GM10266 (cell line): ENCODE measurements at regions not wholly inside any gene's neighbourhood (a gene's known extent, or its start where the extent isn't known, plus 50 kb on each side); places are given as distances from the start of the nearest gene placed in this dataset.

ENCODE experiments used
- DNase-seq: peaks from one replicate; pipeline ENCODE4 v3.0.0; 2012; ENCODE audit errors: extremely low spot score
- CTCF ChIP-seq: IDR thresholded peaks from 2 replicates; pipeline ENCODE4 v1.5.1; 2012; ENCODE audit warnings: mild to moderate bottlenecking, low read depth; ENCODE audit not compliant: control insufficient read depth, insufficient read depth; ENCODE audit errors: missing control alignments

- no peak for TF ChIP-seq CTCF
- DNase-seq: no peak
These were observed 73.5 kb upstream of the XYLT1 start for GRCh38 chr16:17544304-17544703.

DNA sequence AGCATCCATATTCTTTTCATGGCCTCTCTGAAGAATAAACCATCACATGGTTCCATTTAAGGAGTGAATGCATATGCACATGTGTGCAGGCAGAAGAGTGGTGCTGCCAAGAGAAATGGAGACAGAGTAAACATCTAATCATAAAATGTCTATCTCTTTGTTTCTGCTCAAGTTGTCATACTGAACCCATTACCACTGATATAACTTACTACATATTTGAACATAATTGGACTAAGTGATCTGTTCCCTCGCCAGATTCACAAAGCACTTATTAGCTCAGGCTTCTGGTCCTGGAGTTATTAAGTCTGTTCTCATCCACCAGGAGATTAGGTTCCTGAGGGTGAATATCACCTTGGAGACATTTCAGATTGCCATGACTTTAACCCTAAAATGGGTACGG is 72.3 kb upstream of the XYLT1 start:
- no peak for TF ChIP-seq CTCF
- DNase-seq: no peak

DNA sequence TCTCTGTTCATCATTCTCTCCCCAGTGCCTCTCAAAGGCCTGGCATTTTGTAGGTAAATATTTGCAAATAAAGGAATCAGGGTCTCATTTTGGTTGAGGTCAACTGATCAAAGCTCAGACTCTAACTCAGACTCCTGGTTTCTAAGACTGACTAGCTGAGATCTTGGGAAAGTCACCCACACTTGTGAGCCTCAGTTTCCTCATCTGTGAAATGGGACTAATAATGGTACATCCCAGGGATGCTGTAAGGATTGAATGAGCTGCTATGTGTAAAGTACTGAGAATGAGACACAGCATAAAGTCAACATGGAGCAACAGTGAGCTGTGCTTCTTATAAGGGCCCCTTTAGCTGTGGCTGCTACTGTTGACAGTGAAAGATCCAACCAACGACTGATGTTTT is 70.6 kb upstream of the XYLT1 start:
- TF ChIP-seq CTCF: no peak
- no peak for DNase-seq

GRCh38 chr16:17538927-17539326 is 68.2 kb upstream of the XYLT1 start:
- no peak for TF ChIP-seq CTCF
- DNase-seq: no peak

GRCh38 chr16:17532338-17532995 is 61.7 kb upstream of the XYLT1 start:
- no peak for TF ChIP-seq CTCF

DNA sequence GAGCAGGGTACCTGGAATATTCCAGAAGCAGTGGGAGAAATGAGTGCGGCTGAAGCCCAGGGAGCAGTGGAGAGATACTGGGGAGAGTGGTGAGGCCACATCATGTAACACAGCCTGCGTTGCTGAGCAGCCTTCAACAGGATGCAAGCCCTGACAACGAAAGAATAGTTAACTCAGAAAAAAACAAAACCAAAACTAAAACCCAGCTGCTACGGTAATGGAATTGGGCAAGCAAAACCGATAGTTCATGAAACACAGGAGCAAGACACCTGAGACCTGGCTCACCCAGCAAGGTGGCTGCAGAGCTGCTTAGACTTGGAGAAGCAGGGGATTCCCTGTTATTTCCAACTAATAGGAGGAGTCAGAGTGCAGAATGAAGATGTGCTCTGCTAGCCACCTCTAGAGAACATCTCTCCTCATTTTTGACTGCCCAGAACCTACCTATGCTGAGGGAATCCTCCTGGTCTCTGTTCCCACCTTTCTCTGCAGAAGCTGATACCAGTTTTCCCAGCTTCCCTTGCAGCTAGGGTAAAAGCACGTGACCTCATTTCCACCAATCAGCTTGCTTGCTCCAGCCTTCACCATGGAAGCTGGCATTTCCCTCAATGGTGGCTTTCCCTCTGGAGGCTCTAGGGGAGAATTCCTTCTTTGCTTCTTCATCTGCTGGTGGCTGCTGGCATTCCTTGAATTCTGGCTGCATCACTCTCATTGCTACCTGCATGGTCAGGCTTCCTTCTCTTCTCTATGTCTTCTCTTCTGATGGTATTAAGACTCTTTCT is 59.4 kb upstream of the XYLT1 start:
- peak; percentile 59 for DNase-seq

More at GRCh38 chr16:17532338-17532995, 61.7 kb upstream of the XYLT1 start:
- DNase-seq: no peak

More for the DNA sequence above, 59.4 kb upstream of the XYLT1 start:
- no peak for TF ChIP-seq CTCF
